CD1c-positive myeloid dendritic cell (primary cell): ENCODE measurements at regions not wholly inside any gene's neighbourhood (a gene's known extent, or its start where the extent isn't known, plus 50 kb on each side); places are given as distances from the start of the nearest gene placed in this dataset.

Experiments
- DNase-seq: peaks from one replicate; pipeline ENCODE4 v3.0.0-alpha.2; 2016; ENCODE audit errors: extremely low spot score

- DNase-seq: no peak
Measured at GRCh38 chr9:1201901-1202300, 151.7 kb downstream of the DMRT2 start.

- no peak for DNase-seq
Measured at GRCh38 chr9:1202512-1203280, 152.5 kb downstream of the DMRT2 start.

GRCh38 chr9:1207686-1208085 is 157.5 kb downstream of the DMRT2 start:
- no peak for DNase-seq

GRCh38 chr9:1208157-1208556 is 158.0 kb downstream of the DMRT2 start:
- no peak for DNase-seq

GRCh38 chr9:1210954-1211353 is 160.8 kb downstream of the DMRT2 start:
- DNase-seq: no peak

- no peak for DNase-seq
Measured at GRCh38 chr9:1216532-1216931, 166.4 kb downstream of the DMRT2 start.

- DNase-seq: no peak
Measured at GRCh38 chr9:1217076-1217475, 166.9 kb downstream of the DMRT2 start.

- no peak for DNase-seq
Measured at GRCh38 chr9:1219284-1219683, 169.1 kb downstream of the DMRT2 start.

GRCh38 chr9:1221298-1221697 is 171.1 kb downstream of the DMRT2 start:
- no peak for DNase-seq

GRCh38 chr9:1222511-1222910 is 172.4 kb downstream of the DMRT2 start:
- DNase-seq: no peak

- DNase-seq: no peak
Measured at GRCh38 chr9:1231998-1232919, 182.1 kb downstream of the DMRT2 start.

GRCh38 chr9:1233568-1233967 is 183.4 kb downstream of the DMRT2 start:
- no peak for DNase-seq

GRCh38 chr9:1235650-1236049 is 185.5 kb downstream of the DMRT2 start:
- DNase-seq: no peak

- no peak for DNase-seq
Measured at GRCh38 chr9:1236061-1236460, 185.9 kb downstream of the DMRT2 start.

- DNase-seq: no peak
Measured at GRCh38 chr9:1238407-1238806, 188.2 kb downstream of the DMRT2 start.

- DNase-seq: no peak
Measured at GRCh38 chr9:1248743-1249142, 198.6 kb downstream of the DMRT2 start.

- no peak for DNase-seq
Measured at GRCh38 chr9:1253064-1253979, 203.2 kb downstream of the DMRT2 start.

- no peak for DNase-seq
Measured at GRCh38 chr9:1254071-1254470, 203.9 kb downstream of the DMRT2 start.

GRCh38 chr9:1256178-1256577 is 206.0 kb downstream of the DMRT2 start:
- DNase-seq: no peak

GRCh38 chr9:1261266-1261665 is 211.1 kb downstream of the DMRT2 start:
- DNase-seq: no peak

- DNase-seq: no peak
Measured at GRCh38 chr9:1261879-1262766, 212.0 kb downstream of the DMRT2 start.
